Retinal pigment epithelial cell (primary cell): ENCODE measurements at regions not wholly inside any gene's neighbourhood (a gene's known extent, or its start where the extent isn't known, plus 50 kb on each side); places are given as distances from the start of the nearest gene placed in this dataset.

Source experiments
- DNase-seq: peaks from one replicate; pipeline ENCODE4 v3.0.0-alpha.2; 2010; ENCODE audit warnings: low read depth
- H3K4me3 ChIP-seq: 2 replicates; pipeline ENCODE4 v1.5.1; 2011; ENCODE audit warnings: mild to moderate bottlenecking, low read length, control low read depth, moderate library complexity
- TF ChIP-seq, protein P1 (sequence below): conservative IDR thresholded peaks from 2 replicates; pipeline ENCODE4 v1.5.1; 2011; ENCODE audit warnings: low read depth, low read length, control low read depth, inconsistent platforms

DNA sequence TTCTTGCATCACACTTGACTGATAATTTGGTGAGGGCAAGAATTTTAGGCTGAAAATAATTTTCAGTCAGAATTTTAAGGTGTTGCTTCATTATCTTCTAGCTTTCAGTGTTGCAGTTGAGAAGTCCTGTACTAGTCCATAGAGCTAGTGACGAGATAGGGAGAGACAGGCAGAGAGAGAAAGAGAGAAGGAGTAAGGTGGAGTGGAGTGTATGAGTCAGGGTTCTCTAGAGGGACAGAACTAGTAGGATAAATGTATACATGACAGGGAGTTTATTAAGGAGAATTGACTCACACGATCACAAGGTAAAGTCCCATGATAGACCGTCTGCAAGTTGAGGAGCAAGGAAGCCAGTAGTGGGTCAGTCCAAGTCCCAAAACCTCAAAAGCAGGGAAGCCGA, 127.2 kb downstream of the UTP18 start:
- no peak for DNase-seq
- no peak overlapping the region for H3K4me3 ChIP-seq
- TF ChIP-seq, protein P1, sequence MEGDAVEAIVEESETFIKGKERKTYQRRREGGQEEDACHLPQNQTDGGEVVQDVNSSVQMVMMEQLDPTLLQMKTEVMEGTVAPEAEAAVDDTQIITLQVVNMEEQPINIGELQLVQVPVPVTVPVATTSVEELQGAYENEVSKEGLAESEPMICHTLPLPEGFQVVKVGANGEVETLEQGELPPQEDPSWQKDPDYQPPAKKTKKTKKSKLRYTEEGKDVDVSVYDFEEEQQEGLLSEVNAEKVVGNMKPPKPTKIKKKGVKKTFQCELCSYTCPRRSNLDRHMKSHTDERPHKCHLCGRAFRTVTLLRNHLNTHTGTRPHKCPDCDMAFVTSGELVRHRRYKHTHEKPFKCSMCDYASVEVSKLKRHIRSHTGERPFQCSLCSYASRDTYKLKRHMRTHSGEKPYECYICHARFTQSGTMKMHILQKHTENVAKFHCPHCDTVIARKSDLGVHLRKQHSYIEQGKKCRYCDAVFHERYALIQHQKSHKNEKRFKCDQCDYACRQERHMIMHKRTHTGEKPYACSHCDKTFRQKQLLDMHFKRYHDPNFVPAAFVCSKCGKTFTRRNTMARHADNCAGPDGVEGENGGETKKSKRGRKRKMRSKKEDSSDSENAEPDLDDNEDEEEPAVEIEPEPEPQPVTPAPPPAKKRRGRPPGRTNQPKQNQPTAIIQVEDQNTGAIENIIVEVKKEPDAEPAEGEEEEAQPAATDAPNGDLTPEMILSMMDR = no peak

DNA sequence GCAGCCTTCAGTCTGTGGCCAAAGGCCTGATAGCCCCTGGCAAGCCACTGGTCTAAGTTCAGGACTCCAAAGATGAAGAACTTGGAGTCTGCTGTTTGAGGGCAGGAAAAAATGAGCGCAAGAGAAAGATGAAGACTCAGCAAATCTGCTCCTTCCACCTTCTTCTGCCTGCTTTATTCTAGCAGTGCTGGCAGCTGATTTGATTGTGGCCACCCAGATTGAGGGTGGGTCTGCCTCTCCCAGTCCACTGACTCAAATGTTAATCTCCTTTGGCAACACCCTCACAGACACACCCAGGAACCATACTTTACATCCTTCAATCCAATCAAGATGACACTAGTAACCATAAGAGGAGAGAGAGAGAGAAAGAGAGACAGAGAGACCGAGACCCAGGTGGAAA, 127.6 kb downstream of the UTP18 start:
- no peak overlapping the region for H3K4me3 ChIP-seq
- TF ChIP-seq, protein P1 = no peak
- DNase-seq = no peak

DNA sequence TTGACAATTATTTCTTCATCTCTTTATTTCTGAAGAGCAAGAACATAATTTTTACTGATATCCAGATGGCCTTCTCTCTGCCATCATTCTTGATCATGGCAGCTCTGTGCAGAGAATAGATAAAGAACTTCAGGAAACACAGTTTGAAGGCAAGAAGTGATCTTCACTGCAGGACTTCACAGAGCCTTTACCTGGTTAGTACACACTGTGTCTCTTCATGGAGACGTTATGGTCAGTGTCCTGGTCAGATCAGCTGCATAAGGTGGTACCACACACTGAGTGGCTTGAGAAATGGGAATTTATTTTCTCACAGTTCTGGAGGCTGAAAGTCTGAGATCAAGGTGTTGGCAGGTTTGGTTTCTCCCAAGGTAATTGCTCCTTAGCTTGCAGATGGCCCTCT, 129.5 kb downstream of the UTP18 start:
- no peak overlapping the region for H3K4me3 ChIP-seq
- DNase-seq = no peak
- TF ChIP-seq, protein P1 = no peak

DNA sequence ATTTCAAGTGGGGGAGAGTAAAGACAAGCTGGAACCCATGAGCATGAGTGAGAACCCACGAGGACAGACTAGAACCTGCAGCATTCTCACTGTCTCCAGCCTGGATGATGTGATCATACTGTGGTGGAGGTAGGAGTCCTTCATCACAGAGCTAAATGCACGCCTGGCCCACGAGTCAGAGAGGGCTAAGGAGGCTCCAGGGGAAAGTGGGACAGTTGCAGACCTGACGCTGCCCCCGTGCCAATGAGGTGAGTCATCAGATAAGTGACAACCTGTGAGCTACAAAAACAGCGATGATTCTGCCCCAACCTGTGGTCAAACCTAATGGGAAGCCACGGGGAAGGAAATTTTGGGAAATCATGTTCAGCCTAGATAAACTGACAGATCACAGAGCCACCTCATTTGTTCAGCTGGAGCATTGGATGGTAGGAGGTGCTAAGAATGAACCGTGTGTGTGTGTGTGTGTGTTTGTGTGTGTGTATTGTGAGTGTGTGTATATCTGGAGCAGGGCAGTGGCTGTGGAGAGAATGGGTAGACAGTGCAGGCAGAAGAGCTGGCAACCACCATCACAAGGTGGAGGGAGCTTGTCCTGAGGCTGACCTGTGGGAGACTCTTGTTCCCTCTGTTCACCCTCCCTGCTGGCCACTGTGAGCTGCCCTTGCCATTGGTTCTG, 131.8 kb downstream of the UTP18 start:
- no peak for DNase-seq
- no peak overlapping the region for H3K4me3 ChIP-seq
- TF ChIP-seq, protein P1 = no peak

DNA sequence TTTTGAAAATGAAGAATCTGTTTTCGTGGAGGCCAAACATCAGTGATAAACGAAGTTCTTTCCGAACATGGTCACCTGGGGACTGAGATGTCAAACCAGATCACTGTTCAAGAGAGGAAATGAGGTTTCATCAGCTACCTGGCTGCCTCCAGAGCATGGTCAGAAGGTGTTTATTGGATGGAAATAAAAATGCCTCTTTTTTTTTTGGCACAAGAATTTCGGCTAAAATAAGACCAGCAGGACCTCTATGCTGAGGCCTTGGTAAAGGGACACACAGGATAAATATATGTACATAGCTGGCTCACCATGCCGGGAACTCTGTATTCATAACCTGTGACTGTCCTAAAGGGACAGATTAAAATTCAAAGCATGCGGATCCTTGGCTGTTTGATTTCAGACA, 135.3 kb downstream of the UTP18 start:
- H3K4me3 ChIP-seq = no peak overlapping the region
- DNase-seq = no peak
- TF ChIP-seq, protein P1 = no peak

DNA sequence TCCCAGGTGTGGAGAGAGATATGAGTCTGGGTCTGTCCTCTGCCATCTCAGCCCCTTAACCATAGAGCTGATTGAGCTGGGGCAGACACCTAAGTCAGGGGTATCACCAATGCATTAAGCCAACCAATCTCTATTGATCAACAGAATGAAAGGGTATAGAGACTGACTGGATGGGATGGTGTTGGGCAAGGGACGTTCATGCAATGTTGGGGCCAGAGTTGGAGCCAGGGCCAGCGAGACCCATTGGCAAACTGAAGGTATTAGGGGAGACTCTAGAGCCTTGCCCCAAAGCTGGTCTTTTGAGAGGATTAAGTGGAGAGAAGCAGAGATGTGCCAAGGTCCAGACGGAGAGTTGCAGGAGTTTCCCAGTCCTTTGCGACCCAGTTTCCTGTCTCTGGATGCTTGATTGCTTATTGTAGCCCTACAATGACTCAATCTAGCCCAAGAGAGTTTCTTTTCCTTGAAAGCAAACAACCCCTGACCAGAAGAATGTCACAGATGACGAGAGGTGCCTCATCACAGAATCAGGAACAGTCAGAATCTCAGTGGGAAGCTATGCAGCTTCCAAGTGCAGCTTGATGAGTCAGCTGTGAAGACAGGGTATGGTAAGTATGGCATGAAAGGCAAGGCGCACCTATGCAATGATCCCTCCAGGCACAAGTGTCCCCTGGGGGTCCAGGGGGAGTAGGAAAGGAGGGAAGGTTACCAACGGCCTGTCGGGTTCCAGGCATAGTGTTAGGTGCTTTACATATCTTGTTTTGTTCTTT, 137.2 kb downstream of the UTP18 start:
- DNase-seq = no peak
- H3K4me3 ChIP-seq = no peak overlapping the region
- TF ChIP-seq, protein P1 = no peak

DNA sequence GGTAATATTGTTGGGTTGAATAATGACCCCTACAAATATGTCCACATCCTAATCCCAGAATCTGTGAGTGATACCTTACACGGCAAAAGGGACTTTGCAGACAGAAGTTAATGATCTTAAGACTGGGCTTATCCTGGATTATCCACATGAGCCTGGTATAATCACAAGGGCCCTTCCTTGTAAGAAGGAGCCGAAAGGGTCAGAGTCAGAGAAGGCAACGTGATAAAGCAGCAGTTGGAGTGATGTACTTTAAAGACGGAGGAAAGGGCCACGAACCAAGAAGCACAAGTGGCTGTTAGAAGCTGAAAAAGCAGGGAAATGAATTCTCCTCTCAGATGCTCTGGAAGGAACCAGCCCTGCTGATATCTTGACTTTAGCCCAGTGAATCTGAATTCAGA, 137.8 kb downstream of the UTP18 start:
- DNase-seq = no peak
- TF ChIP-seq, protein P1 = no peak
- no peak overlapping the region for H3K4me3 ChIP-seq
